ENCODE measurements at regions not wholly inside any gene's neighbourhood (a gene's known extent, or its start where the extent isn't known, plus 50 kb on each side); places are given as distances from the start of the nearest gene placed in this dataset.

DNA sequence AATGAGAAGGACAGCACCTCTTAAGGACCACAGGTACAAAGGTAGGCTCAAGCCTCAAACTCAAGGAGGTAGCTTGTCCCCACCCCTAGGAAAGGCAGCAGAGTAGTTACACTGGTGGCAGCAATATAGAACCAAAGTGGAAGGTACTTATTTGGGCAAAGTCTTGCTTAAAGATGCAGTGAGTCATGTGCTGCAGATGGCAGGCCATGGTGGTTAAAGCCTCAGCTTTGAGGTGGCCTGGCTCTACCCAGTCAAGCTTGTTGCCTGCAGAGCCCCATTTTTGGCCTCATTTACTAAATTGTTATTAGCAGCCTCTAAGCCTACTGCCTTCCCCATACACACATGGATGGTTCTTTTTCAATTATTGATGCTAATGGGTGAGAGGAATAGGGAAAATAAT is 146.0 kb downstream of the ELOVL4 start:
- H4K20me1 ChIP-seq (ENCODE audit: control insufficient read depth, extremely low read depth, insufficient read depth, low read length) = no peaks in the 10 kb centered on the region
- FAIRE-seq (no peak), DNase-seq (ENCODE audit: low read depth, low spot score) (no peak)
- no peak overlapping the region for H3K4me2 ChIP-seq (ENCODE audit: control insufficient read depth, extremely low read depth, insufficient read depth, low read depth, low read length)
- H3K9me1 ChIP-seq (ENCODE audit: control insufficient read depth, extremely low read depth, insufficient read depth, low read length) = no peaks in the 10 kb centered on the region
- H3K9me3 ChIP-seq (ENCODE audit: control insufficient read depth, low read depth, low read length) = no peaks in the 10 kb centered on the region
- H3K79me2 ChIP-seq (ENCODE audit: control insufficient read depth, insufficient read depth, low read length) = no peaks in the 10 kb centered on the region
- no peak overlapping the region for H3K9ac ChIP-seq (ENCODE audit: control insufficient read depth, extremely low read depth, insufficient read depth, low read length)
- no peak overlapping the region for H3K4me3 ChIP-seq (ENCODE audit: control insufficient read depth in 2 of 3, extremely low read depth in 1 of 3, insufficient read depth in 2 of 3, low read depth in 1 of 3, low read length in 3 of 3)
- H3K27ac ChIP-seq (ENCODE audit: control insufficient read depth, insufficient read depth, low read length) = no peak overlapping the region
- H3K36me3 ChIP-seq (ENCODE audit: control insufficient read depth in 2 of 2, extremely low read depth in 1 of 2, insufficient read depth in 2 of 2, low read length in 2 of 2) = no peaks in the 10 kb centered on the region
- H3K27me3 ChIP-seq (ENCODE audit: control insufficient read depth, extremely low read depth, insufficient read depth, low read length) = no peaks in the 10 kb centered on the region
- TF ChIP-seq, protein P1, sequence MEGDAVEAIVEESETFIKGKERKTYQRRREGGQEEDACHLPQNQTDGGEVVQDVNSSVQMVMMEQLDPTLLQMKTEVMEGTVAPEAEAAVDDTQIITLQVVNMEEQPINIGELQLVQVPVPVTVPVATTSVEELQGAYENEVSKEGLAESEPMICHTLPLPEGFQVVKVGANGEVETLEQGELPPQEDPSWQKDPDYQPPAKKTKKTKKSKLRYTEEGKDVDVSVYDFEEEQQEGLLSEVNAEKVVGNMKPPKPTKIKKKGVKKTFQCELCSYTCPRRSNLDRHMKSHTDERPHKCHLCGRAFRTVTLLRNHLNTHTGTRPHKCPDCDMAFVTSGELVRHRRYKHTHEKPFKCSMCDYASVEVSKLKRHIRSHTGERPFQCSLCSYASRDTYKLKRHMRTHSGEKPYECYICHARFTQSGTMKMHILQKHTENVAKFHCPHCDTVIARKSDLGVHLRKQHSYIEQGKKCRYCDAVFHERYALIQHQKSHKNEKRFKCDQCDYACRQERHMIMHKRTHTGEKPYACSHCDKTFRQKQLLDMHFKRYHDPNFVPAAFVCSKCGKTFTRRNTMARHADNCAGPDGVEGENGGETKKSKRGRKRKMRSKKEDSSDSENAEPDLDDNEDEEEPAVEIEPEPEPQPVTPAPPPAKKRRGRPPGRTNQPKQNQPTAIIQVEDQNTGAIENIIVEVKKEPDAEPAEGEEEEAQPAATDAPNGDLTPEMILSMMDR (optimal IDR thresholded peaks at IDR 0.05 in 1 of 3, IDR thresholded peaks at IDR 0.05 in 1 of 3, conservative IDR thresholded peaks at IDR 0.05 in 1 of 3; ENCODE audit: extremely low read depth in 1 of 3, insufficient read depth in 2 of 3, low read length in 3 of 3) = no peak
- no peak for TF ChIP-seq EZH2 (IDR thresholded peaks at IDR 0.05; ENCODE audit: low read length)
- H2AFZ ChIP-seq (ENCODE audit: control insufficient read depth, low read length) = no peak overlapping the region
- dilution Hi-C loops (cut with MboI; ENCODE audit: extremely low pct_ligation_motif_present, low sequenced_read_pairs) = no loop called here
- no peaks in the 10 kb centered on the region for H3K4me1 ChIP-seq (ENCODE audit: control insufficient read depth, extremely low read depth, insufficient read depth, low read length)

DNA sequence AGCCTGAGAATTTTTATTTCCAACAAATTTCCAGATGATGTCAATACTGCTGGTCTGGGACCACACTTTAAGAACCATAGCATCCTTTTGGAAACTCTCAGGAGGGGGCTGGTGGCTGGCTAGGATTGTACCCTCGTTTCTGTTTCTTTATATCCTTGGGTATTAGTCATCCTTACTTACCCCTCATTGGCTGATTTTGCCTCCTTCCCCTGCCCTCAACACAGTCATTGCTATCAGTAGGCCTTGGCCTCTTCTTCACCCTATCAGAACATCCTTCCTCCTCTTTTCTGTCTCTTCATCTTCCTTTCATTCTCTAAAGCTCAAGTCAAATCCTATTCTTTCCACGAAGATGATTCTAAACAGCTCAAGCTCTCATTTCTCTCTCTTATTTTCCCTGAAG is 148.5 kb downstream of the ELOVL4 start:
- no peak for DNase-seq (ENCODE audit: low read depth, low spot score)
- no peaks in the 10 kb centered on the region for H3K9me3 ChIP-seq (ENCODE audit: control insufficient read depth, low read depth, low read length)
- H4K20me1 ChIP-seq (ENCODE audit: control insufficient read depth, extremely low read depth, insufficient read depth, low read length) = no peaks in the 10 kb centered on the region
- FAIRE-seq = no peak
- no peaks in the 10 kb centered on the region for H3K79me2 ChIP-seq (ENCODE audit: control insufficient read depth, insufficient read depth, low read length)
- TF ChIP-seq, protein P1 (optimal IDR thresholded peaks at IDR 0.05 in 1 of 3, IDR thresholded peaks at IDR 0.05 in 1 of 3, conservative IDR thresholded peaks at IDR 0.05 in 1 of 3; ENCODE audit: extremely low read depth in 1 of 3, insufficient read depth in 2 of 3, low read length in 3 of 3) = no peak
- no peak for TF ChIP-seq EZH2 (IDR thresholded peaks at IDR 0.05; ENCODE audit: low read length)
- H3K9ac ChIP-seq (ENCODE audit: control insufficient read depth, extremely low read depth, insufficient read depth, low read length) = no peak overlapping the region
- dilution Hi-C loops (cut with MboI; ENCODE audit: extremely low pct_ligation_motif_present, low sequenced_read_pairs) = no loop called here
- H3K4me3 ChIP-seq (ENCODE audit: control insufficient read depth in 2 of 3, extremely low read depth in 1 of 3, insufficient read depth in 2 of 3, low read depth in 1 of 3, low read length in 3 of 3) = no peak overlapping the region
- no peak overlapping the region for H2AFZ ChIP-seq (ENCODE audit: control insufficient read depth, low read length)
- no peaks in the 10 kb centered on the region for H3K27me3 ChIP-seq (ENCODE audit: control insufficient read depth, extremely low read depth, insufficient read depth, low read length)
- no peak overlapping the region for H3K27ac ChIP-seq (ENCODE audit: control insufficient read depth, insufficient read depth, low read length)
- H3K9me1 ChIP-seq (ENCODE audit: control insufficient read depth, extremely low read depth, insufficient read depth, low read length) = no peaks in the 10 kb centered on the region
- no peak overlapping the region for H3K4me2 ChIP-seq (ENCODE audit: control insufficient read depth, extremely low read depth, insufficient read depth, low read depth, low read length)
- H3K4me1 ChIP-seq (ENCODE audit: control insufficient read depth, extremely low read depth, insufficient read depth, low read length) = no peaks in the 10 kb centered on the region
- H3K36me3 ChIP-seq (ENCODE audit: control insufficient read depth in 2 of 2, extremely low read depth in 1 of 2, insufficient read depth in 2 of 2, low read length in 2 of 2) = no peaks in the 10 kb centered on the region

Data from keratinocyte (primary cell).